HL-60 (cell line): ENCODE measurements at regions not wholly inside any gene's neighbourhood (a gene's known extent, or its start where the extent isn't known, plus 50 kb on each side); places are given as distances from the start of the nearest gene placed in this dataset.

Experiments
- DNase-seq, 2 experiments: peaks; one replicate each; pipeline ENCODE4 v3.0.0-alpha.2; 2010 to 2020; ENCODE audit warnings: low read depth in 1 of 2, low spot score in 1 of 2
- H3K27ac ChIP-seq: fragments of 250-450 bp; sonication (Bioruptor Pico); replicated peaks from 2 replicates; pipeline ENCODE4 v1.5.1; 2020; ENCODE audit warnings: mild to moderate bottlenecking, moderate library complexity
- H3K27me3 ChIP-seq: fragments of 250-450 bp; sonication (Bioruptor Pico); 2 replicates; pipeline ENCODE4 v1.5.1; 2021; ENCODE audit warnings: mild to moderate bottlenecking, moderate library complexity; ENCODE audit not compliant: insufficient read depth, poor library complexity, severe bottlenecking
- H3K4me3 ChIP-seq: replicated peaks from 2 replicates; pipeline ENCODE4 v1.5.1; 2011; ENCODE audit warnings: mild to moderate bottlenecking, control low read depth, low read length; ENCODE audit not compliant: insufficient read depth
- GABPA ChIP-seq: IDR thresholded peaks from 2 replicates; pipeline ENCODE4 v1.6.1; 2012; ENCODE audit warnings: low read depth
- POLR2AphosphoS5 ChIP-seq: IDR thresholded peaks from 2 replicates; pipeline ENCODE4 v1.6.1; 2012; ENCODE audit warnings: low read depth
- SPI1 ChIP-seq: IDR thresholded peaks from 2 replicates; pipeline ENCODE4 v1.6.1; 2012; ENCODE audit warnings: low read depth, mild to moderate bottlenecking, borderline replicate concordance
- TF ChIP-seq, protein P1 (sequence below): IDR thresholded peaks from 2 replicates; pipeline ENCODE4 v1.6.1; 2012; ENCODE audit warnings: low read depth; ENCODE audit not compliant: insufficient replicate concordance
- TF ChIP-seq, protein P2 (sequence below): IDR thresholded peaks from one replicate; pipeline ENCODE4 v1.5.1; 2011; ENCODE audit warnings: low read length, control low read depth, inconsistent platforms; ENCODE audit not compliant: insufficient read depth

DNA sequence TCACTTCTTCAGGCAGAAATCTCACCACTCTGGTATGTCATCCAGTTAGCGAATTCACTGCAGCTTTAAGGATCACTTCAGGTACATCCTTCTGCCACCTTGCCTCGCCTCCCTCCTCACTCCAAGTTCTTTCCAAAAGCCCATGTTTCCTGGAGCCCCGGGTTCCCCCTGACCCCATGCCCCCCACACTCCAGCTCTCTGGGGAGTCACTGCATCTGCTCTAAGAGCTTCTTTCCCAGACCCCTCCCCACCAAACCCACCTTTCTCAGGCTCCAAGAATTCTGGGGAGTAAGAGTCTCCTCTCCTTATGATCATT lies 969.5 kb upstream of the ZNF722 start:
- no peak for DNase-seq
- no peak overlapping the region for H3K4me3 ChIP-seq
- TF ChIP-seq, protein P1, sequence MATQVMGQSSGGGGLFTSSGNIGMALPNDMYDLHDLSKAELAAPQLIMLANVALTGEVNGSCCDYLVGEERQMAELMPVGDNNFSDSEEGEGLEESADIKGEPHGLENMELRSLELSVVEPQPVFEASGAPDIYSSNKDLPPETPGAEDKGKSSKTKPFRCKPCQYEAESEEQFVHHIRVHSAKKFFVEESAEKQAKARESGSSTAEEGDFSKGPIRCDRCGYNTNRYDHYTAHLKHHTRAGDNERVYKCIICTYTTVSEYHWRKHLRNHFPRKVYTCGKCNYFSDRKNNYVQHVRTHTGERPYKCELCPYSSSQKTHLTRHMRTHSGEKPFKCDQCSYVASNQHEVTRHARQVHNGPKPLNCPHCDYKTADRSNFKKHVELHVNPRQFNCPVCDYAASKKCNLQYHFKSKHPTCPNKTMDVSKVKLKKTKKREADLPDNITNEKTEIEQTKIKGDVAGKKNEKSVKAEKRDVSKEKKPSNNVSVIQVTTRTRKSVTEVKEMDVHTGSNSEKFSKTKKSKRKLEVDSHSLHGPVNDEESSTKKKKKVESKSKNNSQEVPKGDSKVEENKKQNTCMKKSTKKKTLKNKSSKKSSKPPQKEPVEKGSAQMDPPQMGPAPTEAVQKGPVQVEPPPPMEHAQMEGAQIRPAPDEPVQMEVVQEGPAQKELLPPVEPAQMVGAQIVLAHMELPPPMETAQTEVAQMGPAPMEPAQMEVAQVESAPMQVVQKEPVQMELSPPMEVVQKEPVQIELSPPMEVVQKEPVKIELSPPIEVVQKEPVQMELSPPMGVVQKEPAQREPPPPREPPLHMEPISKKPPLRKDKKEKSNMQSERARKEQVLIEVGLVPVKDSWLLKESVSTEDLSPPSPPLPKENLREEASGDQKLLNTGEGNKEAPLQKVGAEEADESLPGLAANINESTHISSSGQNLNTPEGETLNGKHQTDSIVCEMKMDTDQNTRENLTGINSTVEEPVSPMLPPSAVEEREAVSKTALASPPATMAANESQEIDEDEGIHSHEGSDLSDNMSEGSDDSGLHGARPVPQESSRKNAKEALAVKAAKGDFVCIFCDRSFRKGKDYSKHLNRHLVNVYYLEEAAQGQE: no peak
- TF ChIP-seq, protein P2, sequence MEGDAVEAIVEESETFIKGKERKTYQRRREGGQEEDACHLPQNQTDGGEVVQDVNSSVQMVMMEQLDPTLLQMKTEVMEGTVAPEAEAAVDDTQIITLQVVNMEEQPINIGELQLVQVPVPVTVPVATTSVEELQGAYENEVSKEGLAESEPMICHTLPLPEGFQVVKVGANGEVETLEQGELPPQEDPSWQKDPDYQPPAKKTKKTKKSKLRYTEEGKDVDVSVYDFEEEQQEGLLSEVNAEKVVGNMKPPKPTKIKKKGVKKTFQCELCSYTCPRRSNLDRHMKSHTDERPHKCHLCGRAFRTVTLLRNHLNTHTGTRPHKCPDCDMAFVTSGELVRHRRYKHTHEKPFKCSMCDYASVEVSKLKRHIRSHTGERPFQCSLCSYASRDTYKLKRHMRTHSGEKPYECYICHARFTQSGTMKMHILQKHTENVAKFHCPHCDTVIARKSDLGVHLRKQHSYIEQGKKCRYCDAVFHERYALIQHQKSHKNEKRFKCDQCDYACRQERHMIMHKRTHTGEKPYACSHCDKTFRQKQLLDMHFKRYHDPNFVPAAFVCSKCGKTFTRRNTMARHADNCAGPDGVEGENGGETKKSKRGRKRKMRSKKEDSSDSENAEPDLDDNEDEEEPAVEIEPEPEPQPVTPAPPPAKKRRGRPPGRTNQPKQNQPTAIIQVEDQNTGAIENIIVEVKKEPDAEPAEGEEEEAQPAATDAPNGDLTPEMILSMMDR: no peak
- TF ChIP-seq SPI1: no peak
- no peaks in the 10 kb centered on the region for H3K27me3 ChIP-seq
- H3K27ac ChIP-seq: no peak overlapping the region

DNA sequence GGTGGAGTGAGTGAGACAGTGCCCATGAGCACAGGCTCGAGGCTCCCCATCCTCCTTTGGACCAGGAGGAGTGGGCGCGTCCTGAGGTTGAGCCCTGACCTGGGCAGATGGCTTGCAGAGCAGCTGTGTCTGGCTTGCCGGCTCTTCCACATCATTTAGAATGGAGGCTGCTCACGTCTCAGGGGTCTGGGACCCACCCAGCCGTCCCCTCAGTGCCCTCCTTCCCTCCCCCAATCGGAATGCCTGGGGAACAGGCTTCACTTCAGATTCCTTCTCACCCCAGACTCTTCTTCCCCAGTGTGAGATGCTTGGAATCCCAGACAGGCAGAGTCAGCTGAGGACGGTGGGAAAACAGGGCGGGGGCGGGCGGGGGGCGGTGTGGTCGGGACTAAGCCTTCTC lies 968.6 kb upstream of the ZNF722 start:
- Histone ChIP-seq H3K27me3 (no peaks in the 10 kb centered on the region), H3K27ac (no peak overlapping the region), H3K4me3 (no peak overlapping the region)
- TF ChIP-seq SPI1: no peak
- no peak for TF ChIP-seq POLR2AphosphoS5
- TF ChIP-seq, protein P1: no peak
- TF ChIP-seq, protein P2: no peak
- no peak for TF ChIP-seq GABPA
- no peak for DNase-seq

DNA sequence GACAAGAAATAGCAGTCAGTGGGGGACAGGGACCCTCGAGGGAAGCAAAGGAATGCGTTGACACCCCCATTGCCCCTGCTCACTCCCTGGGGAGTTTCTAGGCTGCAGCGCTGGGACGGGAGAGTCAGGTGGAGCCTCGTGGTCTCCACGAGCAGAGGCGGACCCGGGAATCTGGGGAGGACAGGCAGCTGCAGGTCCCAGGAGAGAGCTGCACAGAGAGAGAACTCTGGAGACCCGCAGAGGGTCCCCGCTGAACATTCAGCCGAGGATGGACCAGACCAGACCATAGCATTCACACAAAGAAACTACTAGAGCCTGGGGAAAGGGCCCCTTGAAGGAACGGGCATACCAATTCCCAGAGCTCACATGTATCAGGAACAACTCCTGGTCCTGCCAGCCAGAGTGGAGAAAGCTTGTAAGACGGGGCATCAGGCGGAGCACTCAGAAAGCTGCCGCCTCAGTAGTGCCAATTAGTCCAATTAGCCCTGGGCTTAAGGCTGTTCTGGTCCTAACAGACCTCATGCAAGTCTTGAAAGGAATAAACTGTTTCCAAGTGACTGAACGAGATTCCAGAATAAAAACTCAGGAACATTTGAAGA lies 966.7 kb upstream of the ZNF722 start:
- Histone ChIP-seq H3K27me3 (no peaks in the 10 kb centered on the region), H3K4me3 (no peak overlapping the region), H3K27ac (no peak overlapping the region)
- no peak for DNase-seq
- no peak for TF ChIP-seq SPI1
- TF ChIP-seq, protein P1: no peak
- TF ChIP-seq, protein P2: no peak
- TF ChIP-seq GABPA: no peak
